ENCODE measurements at regions not wholly inside any gene's neighbourhood (a gene's known extent, or its start where the extent isn't known, plus 50 kb on each side); places are given as distances from the start of the nearest gene placed in this dataset.

- Histone ChIP-seq H3K9me3 (ENCODE audit: low read depth, low read length) (no peaks in the 10 kb centered on the region), H3K79me2 (ENCODE audit: insufficient read depth, low read length) (no peaks in the 10 kb centered on the region), H3K36me3 (ENCODE audit: insufficient read depth, low read length) (no peaks in the 10 kb centered on the region), H4K20me1 (ENCODE audit: insufficient read depth, low read length) (no peaks in the 10 kb centered on the region), H3K27me3 (ENCODE audit: insufficient read depth, low read length) (peaks cover 9% of the 10 kb centered on the region), H3K27ac (ENCODE audit: low read depth, low read length) (no peak overlapping the region), H3K4me1 (ENCODE audit: insufficient read depth, low read length) (no peaks in the 10 kb centered on the region), H2AFZ (ENCODE audit: low read length) (no peak overlapping the region), H3K4me2 (ENCODE audit: insufficient read depth, low read length) (no peak overlapping the region), H3K4me3 (ENCODE audit: insufficient read depth, low read length) (no peak overlapping the region)
- no peak for TF ChIP-seq CTCF (IDR thresholded peaks at IDR 0.05; ENCODE audit: extremely low read depth, low read depth, low read length)
- no peak for DNase-seq (ENCODE audit: insufficient read length, low spot score, missing footprints)
These were observed 145.6 kb upstream of the RFLNA start for GRCh38 chr12:124149287-124149686.

- H3K9me3 ChIP-seq (ENCODE audit: low read depth, low read length), result no peaks in the 10 kb centered on the region
- H3K79me2 ChIP-seq (ENCODE audit: insufficient read depth, low read length), result no peaks in the 10 kb centered on the region
- no peak overlapping the region for H3K4me2 ChIP-seq (ENCODE audit: insufficient read depth, low read length)
- H4K20me1 ChIP-seq (ENCODE audit: insufficient read depth, low read length), result no peaks in the 10 kb centered on the region
- TF ChIP-seq CTCF (IDR thresholded peaks at IDR 0.05; ENCODE audit: extremely low read depth, low read depth, low read length), result no peak
- H3K36me3 ChIP-seq (ENCODE audit: insufficient read depth, low read length), result no peaks in the 10 kb centered on the region
- H3K27me3 ChIP-seq (ENCODE audit: insufficient read depth, low read length), result peaks cover 9% of the 10 kb centered on the region
- H3K4me3 ChIP-seq (ENCODE audit: insufficient read depth, low read length), result no peak overlapping the region
- DNase-seq (ENCODE audit: insufficient read length, low spot score, missing footprints), result no peak
- H3K4me1 ChIP-seq (ENCODE audit: insufficient read depth, low read length), result no peaks in the 10 kb centered on the region
- no peak overlapping the region for H3K27ac ChIP-seq (ENCODE audit: low read depth, low read length)
- H2AFZ ChIP-seq (ENCODE audit: low read length), result no peak overlapping the region
These were observed 144.7 kb upstream of the RFLNA start for GRCh38 chr12:124150168-124150567.

GRCh38 chr12:124151583-124151982, 143.3 kb upstream of the RFLNA start:
- no peaks in the 10 kb centered on the region for H3K79me2 ChIP-seq (ENCODE audit: insufficient read depth, low read length)
- H2AFZ ChIP-seq (ENCODE audit: low read length), result no peak overlapping the region
- no peaks in the 10 kb centered on the region for H3K9me3 ChIP-seq (ENCODE audit: low read depth, low read length)
- no peaks in the 10 kb centered on the region for H3K4me1 ChIP-seq (ENCODE audit: insufficient read depth, low read length)
- H3K27ac ChIP-seq (ENCODE audit: low read depth, low read length), result no peak overlapping the region
- TF ChIP-seq CTCF (IDR thresholded peaks at IDR 0.05; ENCODE audit: extremely low read depth, low read depth, low read length), result no peak
- no peak overlapping the region for H3K4me2 ChIP-seq (ENCODE audit: insufficient read depth, low read length)
- H3K36me3 ChIP-seq (ENCODE audit: insufficient read depth, low read length), result no peaks in the 10 kb centered on the region
- no peak overlapping the region for H3K4me3 ChIP-seq (ENCODE audit: insufficient read depth, low read length)
- no peaks in the 10 kb centered on the region for H4K20me1 ChIP-seq (ENCODE audit: insufficient read depth, low read length)
- peaks cover 9% of the 10 kb centered on the region for H3K27me3 ChIP-seq (ENCODE audit: insufficient read depth, low read length)
- no peak for DNase-seq (ENCODE audit: insufficient read length, low spot score, missing footprints)

GRCh38 chr12:124152731-124153130, 142.2 kb upstream of the RFLNA start:
- Histone ChIP-seq H3K79me2 (ENCODE audit: insufficient read depth, low read length) (no peaks in the 10 kb centered on the region), H3K27ac (ENCODE audit: low read depth, low read length) (no peak overlapping the region), H3K4me1 (ENCODE audit: insufficient read depth, low read length) (no peaks in the 10 kb centered on the region), H3K4me3 (ENCODE audit: insufficient read depth, low read length) (no peak overlapping the region), H3K36me3 (ENCODE audit: insufficient read depth, low read length) (no peaks in the 10 kb centered on the region), H3K9me3 (ENCODE audit: low read depth, low read length) (no peaks in the 10 kb centered on the region), H2AFZ (ENCODE audit: low read length) (no peak overlapping the region), H4K20me1 (ENCODE audit: insufficient read depth, low read length) (no peaks in the 10 kb centered on the region), H3K4me2 (ENCODE audit: insufficient read depth, low read length) (no peak overlapping the region), H3K27me3 (ENCODE audit: insufficient read depth, low read length) (peaks cover 9% of the 10 kb centered on the region)
- no peak for TF ChIP-seq CTCF (IDR thresholded peaks at IDR 0.05; ENCODE audit: extremely low read depth, low read depth, low read length)
- DNase-seq (ENCODE audit: insufficient read length, low spot score, missing footprints), result no peak
